Body of pancreas (tissue), 4 donors: ENCODE measurements at regions not wholly inside any gene's neighbourhood (a gene's known extent, or its start where the extent isn't known, plus 50 kb on each side); places are given as distances from the start of the nearest gene placed in this dataset.

Source experiments
- ATAC-seq: fragments of 150-250 bp; one replicate; pipeline ENCODE4 v1.9.1; 2016
- DNase-seq, 4 donors: peaks; one replicate each; pipeline ENCODE4 v3.0.0-alpha.2; 2019
- H3K27ac ChIP-seq, 4 donors: fragments of 200-600 bp; sonication (generic); 1 replicate in 3 of 4; 2 replicates in 1 of 4; pipeline versions ENCODE4 v1.5.1 to v1.6.1; 2016 to 2019; ENCODE audit warnings: mild to moderate bottlenecking in 1 of 4, mixed read lengths in 1 of 4, moderate library complexity in 1 of 4
- H3K27me3 ChIP-seq, 2 donors: fragments of 200-600 bp; sonication (generic); one replicate each; pipeline ENCODE4 v1.6.0; 2016; ENCODE audit warnings: mild to moderate bottlenecking in 1 of 2
- H3K36me3 ChIP-seq, 2 donors: fragments of 200-600 bp; sonication (generic); replicated peaks in 1 of 2; 2 replicates each; pipeline ENCODE4 v1.5.1; 2016; ENCODE audit warnings: low read depth in 2 of 2; ENCODE audit not compliant: insufficient read depth in 1 of 2
- H3K4me1 ChIP-seq: fragments of 200-600 bp; sonication (generic); one replicate; pipeline ENCODE4 v1.6.0; 2016
- H3K4me3 ChIP-seq, 2 donors: fragments of 200-600 bp; sonication (generic); 1 replicate in 1 of 2; 2 replicates in 1 of 2; pipeline ENCODE4 v1.5.1; 2016 to 2019
- H3K9me3 ChIP-seq, 3 donors: fragments of 200-600 bp; sonication (generic); 1 replicate in 2 of 3; 2 replicates in 1 of 3; pipeline ENCODE4 v1.5.1; 2016
- CTCF ChIP-seq, 7 experiments: fragments of 450-650 bp in 4 of 7; fragments of 200-600 bp in 3 of 7; sonication (generic) in 3 of 7; IDR thresholded peaks; one replicate each; pipeline ENCODE4 v1.5.1; 2016 to 2019; ENCODE audit warnings: antibody characterized with exemption in 7 of 7
- POLR2A ChIP-seq, 3 donors: fragments of 450-650 bp; IDR thresholded peaks; one replicate each; pipeline ENCODE4 v1.6.1; 2016; ENCODE audit warnings: antibody characterized with exemption in 3 of 3, mild to moderate bottlenecking in 2 of 3
- whole genome bisulfite sequencing, 2 donors: methylation state at CpG; one replicate each; pipeline ENCODE4 v1.1.5; 2017; 5-methylcytosine and 5-hydroxymethylcytosine counted together
- intact Hi-C: fragments of 100-400 bp; cut with DNase I; formaldehyde crosslinking; loops from one replicate; pipeline ENCODE4 v1.15.1; 2023

- H3K36me3 ChIP-seq = no peaks in the 10 kb centered on the region
- no peaks in the 10 kb centered on the region for H3K27me3 ChIP-seq
- ATAC-seq (peak; percentile 58), DNase-seq (peak in 2 of 4 donors; percentile 37 to 40)
- peaks cover 6% of the 10 kb centered on the region for H3K4me1 ChIP-seq
- intact Hi-C loops = no loop called here
- H3K4me3 ChIP-seq = no peak overlapping the region
- H3K27ac ChIP-seq = no peak overlapping the region
- no peaks in the 10 kb centered on the region for H3K9me3 ChIP-seq
- TF ChIP-seq CTCF (IDR thresholded peaks at IDR 0.05) = no peak
- TF ChIP-seq POLR2A (IDR thresholded peaks at IDR 0.05) = no peak
- WGBS, 2 donors = 49 to 55% methylated on average over 8 to 9 of the region's 9 CpGs
Observed at GRCh38 chr10:78588194-78588811, 480.5 kb upstream of the ZMIZ1 start.

GRCh38 chr10:78589687-78590086, 479.1 kb upstream of the ZMIZ1 start:
- Histone ChIP-seq H3K27me3 (no peaks in the 10 kb centered on the region), H3K4me1 (peaks cover 6% of the 10 kb centered on the region), H3K36me3 (no peaks in the 10 kb centered on the region), H3K27ac (no peak overlapping the region), H3K4me3 (no peak overlapping the region), H3K9me3 (no peaks in the 10 kb centered on the region)
- intact Hi-C loops = no loop called here
- TF ChIP-seq CTCF (IDR thresholded peaks at IDR 0.05) (no peak), POLR2A (IDR thresholded peaks at IDR 0.05) (no peak)
- 67 to 68% methylated on average over 3 of the region's 3 CpGs for WGBS, 2 donors
- ATAC-seq = no peak
- DNase-seq = no peak

- intact Hi-C loops = no loop called here
Observed at GRCh38 chr10:78591066-78591465, 477.7 kb upstream of the ZMIZ1 start.

GRCh38 chr10:78594559-78595268, 474.1 kb upstream of the ZMIZ1 start:
- H3K36me3 ChIP-seq = no peaks in the 10 kb centered on the region
- H3K9me3 ChIP-seq = no peaks in the 10 kb centered on the region
- no peak for DNase-seq
- no peak for TF ChIP-seq POLR2A (IDR thresholded peaks at IDR 0.05)
- TF ChIP-seq CTCF (IDR thresholded peaks at IDR 0.05) = no peak
- no peaks in the 10 kb centered on the region for H3K4me1 ChIP-seq
- ATAC-seq = no peak
- H3K27ac ChIP-seq = no peak overlapping the region
- WGBS, 2 donors = 60 to 65% methylated on average over 7 of the region's 7 CpGs
- no peak overlapping the region for H3K4me3 ChIP-seq
- H3K27me3 ChIP-seq = no peaks in the 10 kb centered on the region
- intact Hi-C loops = no loop called here

More at GRCh38 chr10:78591066-78591465, 477.7 kb upstream of the ZMIZ1 start:
- WGBS, 2 donors = 94 to 97% methylated on average over 2 of the region's 2 CpGs
- TF ChIP-seq CTCF (IDR thresholded peaks at IDR 0.05) (no peak), POLR2A (IDR thresholded peaks at IDR 0.05) (no peak)
- H3K4me1 ChIP-seq = peaks cover 6% of the 10 kb centered on the region
- H3K4me3 ChIP-seq = no peak overlapping the region
- DNase-seq (no peak), ATAC-seq (no peak)
- no peaks in the 10 kb centered on the region for H3K27me3 ChIP-seq
- no peaks in the 10 kb centered on the region for H3K9me3 ChIP-seq
- no peak overlapping the region for H3K27ac ChIP-seq
- H3K36me3 ChIP-seq = no peaks in the 10 kb centered on the region

GRCh38 chr10:78595269-78595619, 473.5 kb upstream of the ZMIZ1 start:
- no peaks in the 10 kb centered on the region for H3K36me3 ChIP-seq
- H3K4me1 ChIP-seq = no peaks in the 10 kb centered on the region
- DNase-seq (no peak), ATAC-seq (no peak)
- intact Hi-C loops = no loop called here
- no peaks in the 10 kb centered on the region for H3K9me3 ChIP-seq
- H3K4me3 ChIP-seq = no peak overlapping the region
- TF ChIP-seq CTCF (IDR thresholded peaks at IDR 0.05) = no peak
- TF ChIP-seq POLR2A (IDR thresholded peaks at IDR 0.05) = no peak
- no peaks in the 10 kb centered on the region for H3K27me3 ChIP-seq
- no peak overlapping the region for H3K27ac ChIP-seq
- 50 to 61% methylated on average over 5 of the region's 5 CpGs for WGBS, 2 donors
